Ishikawa (cell line): ENCODE measurements at regions not wholly inside any gene's neighbourhood (a gene's known extent, or its start where the extent isn't known, plus 50 kb on each side); places are given as distances from the start of the nearest gene placed in this dataset.

Experiments
- CEBPB ChIP-seq: IDR thresholded peaks from 2 replicates; pipeline ENCODE4 v1.6.1; 2012
- CREB1 ChIP-seq: IDR thresholded peaks from 2 replicates; pipeline ENCODE4 v1.6.1; 2012; ENCODE audit warnings: low read depth
- EP300 ChIP-seq: IDR thresholded peaks from 2 replicates; pipeline ENCODE4 v1.6.1; 2012; ENCODE audit warnings: borderline replicate concordance
- FOXM1 ChIP-seq: IDR thresholded peaks from 2 replicates; pipeline ENCODE4 v1.6.1; 2012; ENCODE audit warnings: low read depth, borderline replicate concordance
- NFIC ChIP-seq: IDR thresholded peaks from 2 replicates; pipeline ENCODE4 v1.6.1; 2012
- RAD21 ChIP-seq: IDR thresholded peaks from 2 replicates; pipeline ENCODE4 v1.6.1; 2012; ENCODE audit warnings: low read depth
- TAF1 ChIP-seq: IDR thresholded peaks from 2 replicates; pipeline ENCODE4 v1.6.1; 2012; ENCODE audit warnings: low read depth, mild to moderate bottlenecking
- USF1 ChIP-seq: IDR thresholded peaks from 2 replicates; pipeline ENCODE4 v1.6.1; 2012
- ZBTB7A ChIP-seq: IDR thresholded peaks from 2 replicates; pipeline ENCODE4 v1.6.1; 2012; ENCODE audit warnings: low read depth
- TF ChIP-seq, protein P1 (sequence below): IDR thresholded peaks from 2 replicates; pipeline ENCODE4 v1.6.1; 2012; ENCODE audit warnings: low read depth, mild to moderate bottlenecking
- TF ChIP-seq, protein P2 (sequence below): IDR thresholded peaks from 2 replicates; pipeline ENCODE4 v1.6.1; 2012

- peak; percentile 74 for TF ChIP-seq NFIC
- peak; percentile 82 for TF ChIP-seq FOXM1
- peak; percentile 88 for TF ChIP-seq EP300
- TF ChIP-seq USF1: no peak
- peak; percentile 22; the same call in 1 of the 2 replicates for TF ChIP-seq RAD21
- no peak for TF ChIP-seq TAF1
- TF ChIP-seq CREB1: no peak
- no peak for TF ChIP-seq ZBTB7A
- TF ChIP-seq, protein P1, sequence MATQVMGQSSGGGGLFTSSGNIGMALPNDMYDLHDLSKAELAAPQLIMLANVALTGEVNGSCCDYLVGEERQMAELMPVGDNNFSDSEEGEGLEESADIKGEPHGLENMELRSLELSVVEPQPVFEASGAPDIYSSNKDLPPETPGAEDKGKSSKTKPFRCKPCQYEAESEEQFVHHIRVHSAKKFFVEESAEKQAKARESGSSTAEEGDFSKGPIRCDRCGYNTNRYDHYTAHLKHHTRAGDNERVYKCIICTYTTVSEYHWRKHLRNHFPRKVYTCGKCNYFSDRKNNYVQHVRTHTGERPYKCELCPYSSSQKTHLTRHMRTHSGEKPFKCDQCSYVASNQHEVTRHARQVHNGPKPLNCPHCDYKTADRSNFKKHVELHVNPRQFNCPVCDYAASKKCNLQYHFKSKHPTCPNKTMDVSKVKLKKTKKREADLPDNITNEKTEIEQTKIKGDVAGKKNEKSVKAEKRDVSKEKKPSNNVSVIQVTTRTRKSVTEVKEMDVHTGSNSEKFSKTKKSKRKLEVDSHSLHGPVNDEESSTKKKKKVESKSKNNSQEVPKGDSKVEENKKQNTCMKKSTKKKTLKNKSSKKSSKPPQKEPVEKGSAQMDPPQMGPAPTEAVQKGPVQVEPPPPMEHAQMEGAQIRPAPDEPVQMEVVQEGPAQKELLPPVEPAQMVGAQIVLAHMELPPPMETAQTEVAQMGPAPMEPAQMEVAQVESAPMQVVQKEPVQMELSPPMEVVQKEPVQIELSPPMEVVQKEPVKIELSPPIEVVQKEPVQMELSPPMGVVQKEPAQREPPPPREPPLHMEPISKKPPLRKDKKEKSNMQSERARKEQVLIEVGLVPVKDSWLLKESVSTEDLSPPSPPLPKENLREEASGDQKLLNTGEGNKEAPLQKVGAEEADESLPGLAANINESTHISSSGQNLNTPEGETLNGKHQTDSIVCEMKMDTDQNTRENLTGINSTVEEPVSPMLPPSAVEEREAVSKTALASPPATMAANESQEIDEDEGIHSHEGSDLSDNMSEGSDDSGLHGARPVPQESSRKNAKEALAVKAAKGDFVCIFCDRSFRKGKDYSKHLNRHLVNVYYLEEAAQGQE: no peak
- TF ChIP-seq CEBPB: peak; percentile 91
- TF ChIP-seq, protein P2, sequence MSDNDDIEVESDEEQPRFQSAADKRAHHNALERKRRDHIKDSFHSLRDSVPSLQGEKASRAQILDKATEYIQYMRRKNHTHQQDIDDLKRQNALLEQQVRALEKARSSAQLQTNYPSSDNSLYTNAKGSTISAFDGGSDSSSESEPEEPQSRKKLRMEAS: no peak
These were observed 185.0 kb upstream of the TMEM196 start for GRCh38 chr7:19958309-19958896.
